ENCODE measurements at regions not wholly inside any gene's neighbourhood (a gene's known extent, or its start where the extent isn't known, plus 50 kb on each side); places are given as distances from the start of the nearest gene placed in this dataset.

DNA sequence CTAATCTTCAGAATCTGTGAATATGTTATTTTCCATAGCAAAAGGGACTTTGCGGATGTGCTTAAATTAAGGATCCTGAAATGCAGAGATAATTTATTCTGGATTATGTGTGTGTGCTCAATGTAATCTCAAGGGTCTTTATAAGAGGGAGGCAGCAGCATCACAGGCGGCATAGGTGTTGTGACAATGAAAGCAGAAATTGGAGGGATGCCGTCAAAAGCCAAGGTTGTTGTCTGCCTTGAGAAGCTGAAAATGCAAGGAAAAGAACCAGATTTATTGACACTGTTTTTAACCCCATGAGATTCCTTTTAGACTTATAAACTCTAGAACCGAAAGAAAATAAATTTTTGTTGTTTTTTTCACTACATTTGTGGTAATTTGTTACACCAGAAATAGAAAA is 948.5 kb downstream of the TLE4 start:
- TF ChIP-seq, protein P1, sequence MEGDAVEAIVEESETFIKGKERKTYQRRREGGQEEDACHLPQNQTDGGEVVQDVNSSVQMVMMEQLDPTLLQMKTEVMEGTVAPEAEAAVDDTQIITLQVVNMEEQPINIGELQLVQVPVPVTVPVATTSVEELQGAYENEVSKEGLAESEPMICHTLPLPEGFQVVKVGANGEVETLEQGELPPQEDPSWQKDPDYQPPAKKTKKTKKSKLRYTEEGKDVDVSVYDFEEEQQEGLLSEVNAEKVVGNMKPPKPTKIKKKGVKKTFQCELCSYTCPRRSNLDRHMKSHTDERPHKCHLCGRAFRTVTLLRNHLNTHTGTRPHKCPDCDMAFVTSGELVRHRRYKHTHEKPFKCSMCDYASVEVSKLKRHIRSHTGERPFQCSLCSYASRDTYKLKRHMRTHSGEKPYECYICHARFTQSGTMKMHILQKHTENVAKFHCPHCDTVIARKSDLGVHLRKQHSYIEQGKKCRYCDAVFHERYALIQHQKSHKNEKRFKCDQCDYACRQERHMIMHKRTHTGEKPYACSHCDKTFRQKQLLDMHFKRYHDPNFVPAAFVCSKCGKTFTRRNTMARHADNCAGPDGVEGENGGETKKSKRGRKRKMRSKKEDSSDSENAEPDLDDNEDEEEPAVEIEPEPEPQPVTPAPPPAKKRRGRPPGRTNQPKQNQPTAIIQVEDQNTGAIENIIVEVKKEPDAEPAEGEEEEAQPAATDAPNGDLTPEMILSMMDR (IDR thresholded peaks at IDR 0.05; ENCODE audit: insufficient read depth, low read length, poor library complexity, severe bottlenecking) = no peak
- TF ChIP-seq EZH2phosphoT487 (conservative IDR thresholded peaks at IDR 0.05; ENCODE audit: low read length) = no peak
